Right lobe of liver (tissue), 6 donors: ENCODE measurements at regions not wholly inside any gene's neighbourhood (a gene's known extent, or its start where the extent isn't known, plus 50 kb on each side); places are given as distances from the start of the nearest gene placed in this dataset.

Source experiments
- ATAC-seq, 4 donors: fragments of 200-7000 bp; cut with Tn5 transposase; one replicate each; pipeline ENCODE4 v1.9.1; 2020; ENCODE audit warnings: mild to moderate bottlenecking in 4 of 4, moderate library complexity in 4 of 4
- DNase-seq, 3 donors: peaks; one replicate each; pipeline ENCODE4 v3.0.0-alpha.2; 2020
- H3K27ac ChIP-seq, 3 donors: fragments of 200-600 bp; one replicate each; pipeline ENCODE4 v1.8.0; 2022
- H3K27me3 ChIP-seq, 2 donors: fragments of 200-600 bp; one replicate each; pipeline ENCODE4 v1.8.0; 2022
- H3K36me3 ChIP-seq, 4 donors: fragments of 200-600 bp; sonication (generic) in 1 of 4; one replicate each; pipeline versions ENCODE4 v1.5.1 to v1.8.0; 2017 to 2022; ENCODE audit warnings: control low read depth in 1 of 4
- H3K4me1 ChIP-seq, 4 donors: fragments of 200-600 bp; sonication (generic) in 1 of 4; one replicate each; pipeline versions ENCODE4 v1.5.1 to v1.8.0; 2017 to 2022; ENCODE audit warnings: control low read depth in 1 of 4
- H3K4me3 ChIP-seq, 3 donors: fragments of 200-600 bp; one replicate each; pipeline ENCODE4 v1.8.0; 2022
- H3K9me3 ChIP-seq, 4 donors: fragments of 200-600 bp; sonication (generic) in 1 of 4; one replicate each; pipeline versions ENCODE4 v1.5.1 to v1.8.0; 2017 to 2022; ENCODE audit warnings: control low read depth in 1 of 4
- CTCF ChIP-seq, 4 donors: fragments of 200-600 bp in 3 of 4; fragments of 450-650 bp in 1 of 4; IDR thresholded peaks; one replicate each; pipeline versions ENCODE4 v1.5.1 to v1.8.0; 2016 to 2022; ENCODE audit warnings: antibody characterized with exemption in 4 of 4, mild to moderate bottlenecking in 2 of 4
- POLR2A ChIP-seq: fragments of 450-650 bp; IDR thresholded peaks from one replicate; pipeline ENCODE4 v1.6.1; 2017; ENCODE audit warnings: antibody characterized with exemption, mild to moderate bottlenecking
- WGBS: methylation state at CpG from one replicate; pipeline ENCODE4 v1.1.6; 2018; ENCODE audit warnings: low coverage, low lambda C conversion rate; ENCODE audit not compliant: insufficient coverage; ENCODE audit errors: missing lambda C conversion rate; 5-methylcytosine and 5-hydroxymethylcytosine counted together
- intact Hi-C, 2 donors: fragments of 100-400 bp; cut with DNase I; formaldehyde crosslinking; loops; one replicate each; pipeline versions ENCODE4 v1.11.2 to v1.14.1; 2022
- donor health status: DM: no; HTN: yes; CAD: no.
- donor health status: DM: no; HTN: no; CAD: no.
- donor health status: DM: no; HTN: no; CAD: no.
- donor health status: DM: no; HTN: yes; CAD: no.
- donor health status: DM: no; HTN: yes; CAD: no.

- H3K9me3 ChIP-seq = no peaks in the 10 kb centered on the region
- no peaks in the 10 kb centered on the region for H3K4me1 ChIP-seq
- DNase-seq = no peak
- no peaks in the 10 kb centered on the region for H3K36me3 ChIP-seq
- no peak overlapping the region for H3K4me3 ChIP-seq
- TF ChIP-seq CTCF (IDR thresholded peaks at IDR 0.05) (no peak), POLR2A (no peak)
- 76% methylated on average over 2 of the region's 2 CpGs for WGBS
- no peak overlapping the region for H3K27ac ChIP-seq
- ATAC-seq = no peak
- intact Hi-C loops = no loop called here
- H3K27me3 ChIP-seq = no peaks in the 10 kb centered on the region
These were observed 243.4 kb downstream of the SYK start for GRCh38 chr9:91045041-91045440.

- TF ChIP-seq CTCF (IDR thresholded peaks at IDR 0.05) (no peak), POLR2A (no peak)
- Histone ChIP-seq H3K4me1 (no peaks in the 10 kb centered on the region), H3K9me3 (no peaks in the 10 kb centered on the region), H3K27me3 (no peaks in the 10 kb centered on the region), H3K36me3 (no peaks in the 10 kb centered on the region), H3K4me3 (no peak overlapping the region), H3K27ac (no peak overlapping the region)
- WGBS = 54% methylated on average over 5 of the region's 5 CpGs
- DNase-seq (no peak), ATAC-seq (no peak)
- intact Hi-C loops = no loop called here
These were observed 245.9 kb downstream of the SYK start for GRCh38 chr9:91047529-91047928.

- H3K4me1 ChIP-seq = no peaks in the 10 kb centered on the region
- H3K9me3 ChIP-seq = no peaks in the 10 kb centered on the region
- WGBS = 72% methylated on average over 9 of the region's 9 CpGs
- intact Hi-C loops = no loop called here
- no peak overlapping the region for H3K4me3 ChIP-seq
- ATAC-seq (no peak), DNase-seq (no peak)
- TF ChIP-seq CTCF (IDR thresholded peaks at IDR 0.05) = no peak
- no peak for TF ChIP-seq POLR2A
- H3K27me3 ChIP-seq = no peaks in the 10 kb centered on the region
- H3K27ac ChIP-seq = no peak overlapping the region
- H3K36me3 ChIP-seq = no peaks in the 10 kb centered on the region
These were observed 246.5 kb downstream of the SYK start for GRCh38 chr9:91047993-91048607.

GRCh38 chr9:91048749-91049148 lies 247.1 kb downstream of the SYK start:
- Histone ChIP-seq H3K27me3 (no peaks in the 10 kb centered on the region), H3K36me3 (no peaks in the 10 kb centered on the region), H3K27ac (no peak overlapping the region), H3K4me1 (no peaks in the 10 kb centered on the region), H3K9me3 (no peaks in the 10 kb centered on the region), H3K4me3 (no peak overlapping the region)
- 55% methylated on average over 2 of the region's 2 CpGs for WGBS
- DNase-seq (no peak), ATAC-seq (no peak)
- TF ChIP-seq POLR2A (no peak), CTCF (IDR thresholded peaks at IDR 0.05) (no peak)
- intact Hi-C loops = no loop called here

- Histone ChIP-seq H3K27ac (no peak overlapping the region), H3K4me3 (no peak overlapping the region), H3K9me3 (no peaks in the 10 kb centered on the region), H3K4me1 (no peaks in the 10 kb centered on the region), H3K27me3 (no peaks in the 10 kb centered on the region), H3K36me3 (no peaks in the 10 kb centered on the region)
- WGBS = 71% methylated on average over 2 of the region's 2 CpGs
- ATAC-seq (no peak), DNase-seq (no peak)
- TF ChIP-seq CTCF (IDR thresholded peaks at IDR 0.05) (no peak), POLR2A (no peak)
- intact Hi-C loops = no loop called here
These were observed 252.2 kb downstream of the SYK start for GRCh38 chr9:91053824-91054223.
